NCI-H2081 (cell line): ENCODE measurements at regions not wholly inside any gene's neighbourhood (a gene's known extent, or its start where the extent isn't known, plus 50 kb on each side); places are given as distances from the start of the nearest gene placed in this dataset.
"Not testable (repeated sequence)": the region's sequence is repeated elsewhere in the genome, so short reads cannot be mapped to it uniquely, and the experiment has no call there.

Experiments used
- DNase-seq, 2 experiments: peaks; one replicate each; lab custom pipeline; 2025; lab: John Stamatoyannopoulos, UW

GRCh38 chr14:84433961-84434360, 1096.0 kb upstream of the FLRT2 start:
- no peak for DNase-seq

GRCh38 chr14:84435820-84436324, 1094.1 kb upstream of the FLRT2 start:
- no peak for DNase-seq

- DNase-seq, result peak; percentile 8 to 60
These were observed 1093.4 kb upstream of the FLRT2 start for GRCh38 chr14:84436528-84436927.

- peak; percentile 13 to 73 for DNase-seq
These were observed 1087.4 kb upstream of the FLRT2 start for GRCh38 chr14:84442521-84442920.

GRCh38 chr14:84445486-84445885, 1084.5 kb upstream of the FLRT2 start:
- DNase-seq, result no peak

GRCh38 chr14:84446250-84446649, 1083.7 kb upstream of the FLRT2 start:
- no peak for DNase-seq

GRCh38 chr14:84453307-84453950, 1076.5 kb upstream of the FLRT2 start:
- DNase-seq, result no peak

- no peak for DNase-seq
These were observed 1075.8 kb upstream of the FLRT2 start for GRCh38 chr14:84454114-84454513.

GRCh38 chr14:84456946-84457345, 1073.0 kb upstream of the FLRT2 start:
- no peak for DNase-seq

- peak in 1 of 2 experiments; percentile 8 for DNase-seq
These were observed 1071.1 kb upstream of the FLRT2 start for GRCh38 chr14:84458881-84459280.

- DNase-seq, result no peak
These were observed 1064.1 kb upstream of the FLRT2 start for GRCh38 chr14:84465880-84466279.

- no peak for DNase-seq
These were observed 1061.8 kb upstream of the FLRT2 start for GRCh38 chr14:84468153-84468552.

GRCh38 chr14:84477996-84478395, 1051.9 kb upstream of the FLRT2 start:
- no peak for DNase-seq

- DNase-seq, result no peak
These were observed 1047.5 kb upstream of the FLRT2 start for GRCh38 chr14:84482256-84483071.

- DNase-seq, result no peak
These were observed 1046.9 kb upstream of the FLRT2 start for GRCh38 chr14:84483072-84483420.

- DNase-seq, result not testable (repeated sequence)
These were observed 1045.7 kb upstream of the FLRT2 start for GRCh38 chr14:84484243-84484642.

- DNase-seq, result no peak
These were observed 1044.9 kb upstream of the FLRT2 start for GRCh38 chr14:84485036-84485435.

- no peak for DNase-seq
These were observed 1039.9 kb upstream of the FLRT2 start for GRCh38 chr14:84490081-84490480.

- DNase-seq, result no peak
These were observed 1037.3 kb upstream of the FLRT2 start for GRCh38 chr14:84492685-84493084.

GRCh38 chr14:84493779-84494178, 1036.2 kb upstream of the FLRT2 start:
- DNase-seq, result no peak

- no peak for DNase-seq
These were observed 1033.3 kb upstream of the FLRT2 start for GRCh38 chr14:84496677-84497076.

GRCh38 chr14:84512823-84513222, 1017.1 kb upstream of the FLRT2 start:
- not testable (repeated sequence) for DNase-seq

- no peak for DNase-seq
These were observed 1010.1 kb upstream of the FLRT2 start for GRCh38 chr14:84519836-84520235.
